BJ (cell line): ENCODE measurements at regions not wholly inside any gene's neighbourhood (a gene's known extent, or its start where the extent isn't known, plus 50 kb on each side); places are given as distances from the start of the nearest gene placed in this dataset.
A peak's percentile ranks its signal among the peaks of the same experiment; 100 is the strongest.

Experiments
- CTCF ChIA-PET: fragments of 350-600 bp; formaldehyde crosslinking; extraction: SDS; loops from one replicate; lab custom pipeline; 2021; ENCODE audit warnings: antibody characterized with exemption, inconsistent platforms; lab: Yijun Ruan, JAX
- POLR2A ChIA-PET: fragments of 300-600 bp; sonication (Branson Sonifier 250); formaldehyde crosslinking; extraction: SDS; loops from one replicate; lab custom pipeline; 2021; ENCODE audit warnings: antibody characterized with exemption; lab: Charles Lee
- DNase-seq: peaks from one replicate; pipeline ENCODE4 v3.0.0-alpha.2; 2011; ENCODE audit warnings: low read depth
- H3K27me3 ChIP-seq: 2 replicates; pipeline ENCODE4 v1.6.0; 2011; ENCODE audit warnings: low read length; ENCODE audit not compliant: control insufficient read depth, insufficient read depth
- H3K36me3 ChIP-seq: 2 replicates; pipeline ENCODE4 v1.5.1; 2011; ENCODE audit warnings: low read length; ENCODE audit not compliant: control insufficient read depth, insufficient read depth
- H3K4me3 ChIP-seq: 2 replicates; pipeline ENCODE4 v1.5.1; 2011; ENCODE audit warnings: low read depth, mild to moderate bottlenecking, control low read depth, low read length
- CTCF ChIP-seq: IDR thresholded peaks from 2 replicates; pipeline ENCODE4 v1.5.1; 2011; ENCODE audit warnings: low read depth, mild to moderate bottlenecking, control low read depth, inconsistent platforms, low read length, moderate library complexity; ENCODE audit not compliant: insufficient read depth

GRCh38 chr14:87205811-87206210, 787.2 kb downstream of the GALC start:
- Histone ChIP-seq H3K27me3 (no peaks in the 10 kb centered on the region), H3K4me3 (no peak overlapping the region), H3K36me3 (no peaks in the 10 kb centered on the region)
- CTCF ChIA-PET: no interaction called here
- DNase-seq: no peak
- no peak for TF ChIP-seq CTCF
- POLR2A ChIA-PET: no interaction called here

- H3K36me3 ChIP-seq: no peaks in the 10 kb centered on the region
- TF ChIP-seq CTCF: no peak
- no peak for DNase-seq
- H3K4me3 ChIP-seq: no peak overlapping the region
- CTCF ChIA-PET: interaction anchor here (0.9 kb wide), 1 partner anchor 14 kb away, joined by 3 read pairs; no protein-coding TSS in a partner anchor
- no peaks in the 10 kb centered on the region for H3K27me3 ChIP-seq
- POLR2A ChIA-PET: no interaction called here
Observed at GRCh38 chr14:87203346-87203745, 789.6 kb downstream of the GALC start.

GRCh38 chr14:87199381-87199780, 793.6 kb downstream of the GALC start:
- DNase-seq: no peak
- no peak for TF ChIP-seq CTCF
- CTCF ChIA-PET: no interaction called here
- Histone ChIP-seq H3K27me3 (no peaks in the 10 kb centered on the region), H3K4me3 (no peak overlapping the region), H3K36me3 (no peaks in the 10 kb centered on the region)
- POLR2A ChIA-PET: no interaction called here

GRCh38 chr14:87196436-87196835, 796.5 kb downstream of the GALC start:
- TF ChIP-seq CTCF: no peak
- H3K36me3 ChIP-seq: no peaks in the 10 kb centered on the region
- ChIA-PET POLR2A (no interaction called here), CTCF (interaction anchor here (1.5 kb wide), 1 partner anchor 19 kb away, joined by 3 read pairs; no protein-coding TSS in a partner anchor)
- DNase-seq: peak; percentile 22
- no peak overlapping the region for H3K4me3 ChIP-seq
- no peaks in the 10 kb centered on the region for H3K27me3 ChIP-seq

- DNase-seq: no peak
- no peaks in the 10 kb centered on the region for H3K36me3 ChIP-seq
- no peak overlapping the region for H3K4me3 ChIP-seq
- no peak for TF ChIP-seq CTCF
- no peaks in the 10 kb centered on the region for H3K27me3 ChIP-seq
- POLR2A ChIA-PET: no interaction called here
- CTCF ChIA-PET: interaction anchor here (0.6 kb wide), 1 partner anchor 207 kb away, joined by 3 read pairs; no protein-coding TSS in a partner anchor
Observed at GRCh38 chr14:87187786-87188185, 805.2 kb downstream of the GALC start.
